HCT116 (cell line): ENCODE measurements at regions not wholly inside any gene's neighbourhood (a gene's known extent, or its start where the extent isn't known, plus 50 kb on each side); places are given as distances from the start of the nearest gene placed in this dataset.

Source experiments
- ATAC-seq: fragments of 200-7000 bp; cut with Tn5 transposase; 2 replicates; pipeline ENCODE4 v1.9.1; 2020; ENCODE audit warnings: mild to moderate bottlenecking, moderate library complexity
- BruUV-seq: library from RNA; stranded (reverse); fragments of 400-500 nt; replicated peaks from 2 replicates; lab custom pipeline; 2021; lab: Mats Ljungman, UMichigan
- CTCF ChIA-PET: fragments of 300-600 bp; sonication (Branson Sonifier 250); formaldehyde crosslinking; loops from one replicate; lab custom pipeline; 2021; ENCODE audit warnings: antibody characterized with exemption; lab: Charles Lee
- POLR2A ChIA-PET: fragments of 300-600, 350-600 bp; sonication (Branson Sonifier 250); formaldehyde crosslinking; loops from one replicate; lab custom pipeline; 2021; ENCODE audit warnings: antibody characterized with exemption; lab: Charles Lee
- RAD21 ChIA-PET, 2 experiments: fragments of 300-600 bp; sonication (Branson Sonifier 250); formaldehyde crosslinking; loops; one replicate each; lab custom pipeline; 2023; ENCODE audit warnings: low total read pairs in 2 of 2; ENCODE audit not compliant: uncharacterized antibody in 2 of 2, unreplicated experiment in 2 of 2, low non-redundant PET in 1 of 2; lab: Charles Lee
- DNase-seq: peaks from one replicate; pipeline ENCODE4 v3.0.0-alpha.2; 2010; ENCODE audit warnings: low read depth, low spot score
- H2AFZ ChIP-seq: fragments of 200-600 bp; shearing (Covaris generic), sonication (generic); 2 replicates; pipeline ENCODE4 v1.6.1; 2017; ENCODE audit warnings: low read depth, mixed run types, mixed read lengths, antibody characterized with exemption, low read length; ENCODE audit not compliant: poor library complexity, severe bottlenecking
- H3K27ac ChIP-seq: 2 replicates; pipeline ENCODE4 v1.5.1; 2012; ENCODE audit warnings: low read depth, low read length
- H3K27me3 ChIP-seq: fragments of 200-600 bp; sonication (generic); 2 replicates; pipeline ENCODE4 v1.6.1; 2016; ENCODE audit warnings: mixed run types, low read length, mixed read lengths; ENCODE audit not compliant: insufficient read depth
- H3K36me3 ChIP-seq, 2 experiments: fragments of 200-500 bp in 1 of 2; fragments of 200-600 bp in 1 of 2; sonication (Bioruptor generic) in 1 of 2; sonication (generic) in 1 of 2; 2 replicates each; pipeline versions ENCODE4 v1.5.1 to v1.6.1; 2014 to 2016; ENCODE audit warnings: low read length in 2 of 2, inconsistent platforms in 1 of 2, mixed read lengths in 1 of 2, mixed run types in 1 of 2; ENCODE audit not compliant: insufficient read depth in 2 of 2, control insufficient read depth in 1 of 2
- H3K4me1 ChIP-seq, 2 experiments: fragments of 200-600 bp in 1 of 2; sonication (generic) in 1 of 2; 2 replicates each; pipeline versions ENCODE4 v1.5.1 to v1.6.1; 2012 to 2017; ENCODE audit warnings: low read length in 2 of 2, inconsistent platforms in 1 of 2, mild to moderate bottlenecking in 1 of 2, mixed read lengths in 1 of 2, mixed run types in 1 of 2, moderate library complexity in 1 of 2; ENCODE audit not compliant: insufficient read depth in 2 of 2, control insufficient read depth in 1 of 2
- H3K4me2 ChIP-seq: fragments of 200-600 bp; sonication (generic); 2 replicates; pipeline ENCODE4 v1.6.1; 2017; ENCODE audit warnings: mixed run types, low read length, mixed read lengths
- H3K4me3 ChIP-seq, 2 experiments: fragments of 200-600 bp in 1 of 2; sonication (generic) in 1 of 2; replicated peaks in 1 of 2; 2 replicates each; pipeline ENCODE4 v1.5.1; 2011 to 2016; ENCODE audit warnings: low read length in 2 of 2, control low read depth in 1 of 2, low read depth in 1 of 2, mild to moderate bottlenecking in 1 of 2, mixed read lengths in 1 of 2, mixed run types in 1 of 2
- H3K79me2 ChIP-seq: fragments of 200-600 bp; sonication (generic); 2 replicates; pipeline ENCODE4 v1.6.1; 2017; ENCODE audit warnings: mild to moderate bottlenecking, mixed run types, low read length, moderate library complexity, mixed read lengths; ENCODE audit not compliant: insufficient read depth
- H3K9ac ChIP-seq: fragments of 200-600 bp; sonication (generic); 2 replicates; pipeline ENCODE4 v1.6.1; 2016; ENCODE audit warnings: low read length, mixed read lengths
- H3K9me2 ChIP-seq: fragments of 200-600 bp; sonication (generic), shearing (Covaris generic); 2 replicates; pipeline ENCODE4 v1.6.1; 2017; ENCODE audit warnings: mixed run types, mild to moderate bottlenecking, moderate library complexity; ENCODE audit not compliant: insufficient read depth
- H3K9me3 ChIP-seq, 2 experiments: fragments of 200-500 bp in 1 of 2; fragments of 200-600 bp in 1 of 2; sonication (Bioruptor generic) in 1 of 2; sonication (generic) in 1 of 2; 2 replicates each; pipeline ENCODE4 v1.6.1; 2014 to 2017; ENCODE audit warnings: low read length in 2 of 2, mixed read lengths in 2 of 2, inconsistent platforms in 1 of 2, low read depth in 1 of 2, mild to moderate bottlenecking in 1 of 2, mixed run types in 1 of 2, moderate library complexity in 1 of 2; ENCODE audit not compliant: control insufficient read depth in 1 of 2, insufficient read depth in 1 of 2
- H4K20me1 ChIP-seq: fragments of 200-600 bp; sonication (generic), shearing (Covaris generic); 2 replicates; pipeline ENCODE4 v1.6.1; 2017; ENCODE audit warnings: mixed run types, mild to moderate bottlenecking, moderate library complexity; ENCODE audit not compliant: insufficient read depth
- CBX3 ChIP-seq: IDR thresholded peaks from 2 replicates; pipeline ENCODE4 v1.6.1; 2012; ENCODE audit warnings: low read depth
- CEBPB ChIP-seq: IDR thresholded peaks from 2 replicates; pipeline ENCODE4 v1.6.1; 2012; ENCODE audit warnings: low read depth
- CTCF ChIP-seq, 3 experiments: fragments of 200-600 bp in 1 of 3; sonication (generic) in 1 of 3; IDR thresholded peaks in 2 of 3; conservative IDR thresholded peaks in 1 of 3; 2 replicates each; pipeline ENCODE4 v1.5.1; 2012 to 2017; ENCODE audit warnings: low read depth in 2 of 3, low read length in 2 of 3, antibody characterized with exemption in 1 of 3, borderline replicate concordance in 1 of 3, control low read depth in 1 of 3, mild to moderate bottlenecking in 1 of 3, mixed read lengths in 1 of 3, mixed run types in 1 of 3, moderate library complexity in 1 of 3; ENCODE audit not compliant: insufficient read depth in 1 of 3
- EGR1 ChIP-seq: IDR thresholded peaks from 2 replicates; pipeline ENCODE4 v1.6.1; 2012; ENCODE audit warnings: low read depth
- ELF1 ChIP-seq: IDR thresholded peaks from 2 replicates; pipeline ENCODE4 v1.6.1; 2012; ENCODE audit warnings: low read depth, borderline replicate concordance
- EZH2 ChIP-seq: fragments of 200-600 bp; sonication (generic); IDR thresholded peaks from 2 replicates; pipeline ENCODE4 v1.6.1; 2017; ENCODE audit warnings: antibody characterized with exemption, mixed run types
- EZH2phosphoT487 ChIP-seq: fragments of 200-600 bp; IDR thresholded peaks from 2 replicates; pipeline ENCODE4 v1.6.1; 2018; ENCODE audit warnings: antibody characterized with exemption, borderline replicate concordance
- FOSL1 ChIP-seq: IDR thresholded peaks from 2 replicates; pipeline ENCODE4 v1.6.1; 2012; ENCODE audit warnings: low read depth
- JUND ChIP-seq: IDR thresholded peaks from 2 replicates; pipeline ENCODE4 v1.6.1; 2012
- MAX ChIP-seq: IDR thresholded peaks from 2 replicates; pipeline ENCODE4 v1.6.1; 2012
- POLR2A ChIP-seq: IDR thresholded peaks from 2 replicates; pipeline ENCODE4 v1.7.0; 2011; ENCODE audit warnings: borderline replicate concordance; ENCODE audit not compliant: insufficient read depth, insufficient read length; ENCODE audit errors: extremely low read depth
- POLR2AphosphoS5 ChIP-seq: IDR thresholded peaks from 2 replicates; pipeline ENCODE4 v1.6.1; 2011; ENCODE audit warnings: mild to moderate bottlenecking, low read depth, low read length, moderate library complexity
- RAD21 ChIP-seq: IDR thresholded peaks from 2 replicates; pipeline ENCODE4 v1.6.1; 2012; ENCODE audit warnings: low read depth, mild to moderate bottlenecking
- SIN3A ChIP-seq: IDR thresholded peaks from 2 replicates; pipeline ENCODE4 v1.6.1; 2012; ENCODE audit warnings: low read depth
- SP1 ChIP-seq: IDR thresholded peaks from 2 replicates; pipeline ENCODE4 v1.6.1; 2012; ENCODE audit warnings: low read depth
- YY1 ChIP-seq: IDR thresholded peaks from 2 replicates; pipeline ENCODE4 v1.6.1; 2011; ENCODE audit warnings: low read length, low read depth, moderate library complexity, mild to moderate bottlenecking; ENCODE audit not compliant: insufficient replicate concordance; ENCODE audit errors: extremely low read depth
- ZBTB33 ChIP-seq: IDR thresholded peaks from 2 replicates; pipeline ENCODE4 v1.6.1; 2011; ENCODE audit warnings: mild to moderate bottlenecking, low read length, moderate library complexity; ENCODE audit not compliant: insufficient replicate concordance; ENCODE audit errors: extremely low read depth
- ZNF274 ChIP-seq: fragments of 200-500 bp; sonication (Bioruptor generic); IDR thresholded peaks from 2 replicates; pipeline ENCODE4 v1.6.1; 2014; ENCODE audit warnings: mild to moderate bottlenecking, low read depth, low read length, inconsistent platforms
- intact Hi-C: fragments of 100-400 bp; cut with micrococcal nuclease; formaldehyde crosslinking; loops from 2 replicates; pipeline ENCODE4 v1.10.0; 2022

- H3K36me3 ChIP-seq: no peaks in the 10 kb centered on the region
- POLR2A ChIA-PET: no interaction called here
- CTCF ChIA-PET: no interaction called here
- H3K4me3 ChIP-seq: no peak overlapping the region
- peaks cover 0 to 2% of the 10 kb centered on the region in 2 experiments; a peak in 2 of 4 replicates for H3K9me3 ChIP-seq
- no peak for ATAC-seq
- intact Hi-C loops: no loop called here
- TF ChIP-seq CBX3 (0 out of 2 replicates have a peak, but pooled peaks have one; percentile 31), EZH2 (no peak)
- H3K79me2 ChIP-seq: no peaks in the 10 kb centered on the region
- no peaks in the 10 kb centered on the region for H3K4me1 ChIP-seq
- no peaks in the 10 kb centered on the region for H3K27me3 ChIP-seq
- no peak overlapping the region for H3K27ac ChIP-seq
- no peak overlapping the region for H2AFZ ChIP-seq
- RAD21 ChIA-PET: no interaction called here
- no peak overlapping the region for H3K9ac ChIP-seq
- no peaks in the 10 kb centered on the region for H3K9me2 ChIP-seq
- H3K4me2 ChIP-seq: no peak overlapping the region
- DNase-seq: no peak
- BruUV-seq: no TSS peak
- no peaks in the 10 kb centered on the region for H4K20me1 ChIP-seq
Observed at GRCh38 chr5:92874790-92875189, 706.2 kb downstream of the NR2F1-AS1 start.

GRCh38 chr5:92868442-92868841 is 712.6 kb downstream of the NR2F1-AS1 start:
- Histone ChIP-seq H3K36me3 (no peaks in the 10 kb centered on the region), H3K9me3 (no peaks in the 10 kb centered on the region; a peak in 1 of 4 replicates), H3K4me2 (no peak overlapping the region), H3K27me3 (no peaks in the 10 kb centered on the region), H3K4me1 (no peaks in the 10 kb centered on the region), H3K79me2 (no peaks in the 10 kb centered on the region), H3K4me3 (no peak overlapping the region), H2AFZ (no peak overlapping the region), H4K20me1 (no peaks in the 10 kb centered on the region), H3K27ac (no peak overlapping the region), H3K9me2 (no peaks in the 10 kb centered on the region), H3K9ac (no peak overlapping the region)
- intact Hi-C loops: no loop called here
- ChIA-PET POLR2A (no interaction called here), RAD21 (no interaction called here), CTCF (no interaction called here)
- DNase-seq (no peak), ATAC-seq (no peak)
- no TSS peak for BruUV-seq
- TF ChIP-seq ZNF274 (no peak), ZBTB33 (no peak), CEBPB (no peak), YY1 (no peak), EZH2 (no peak), MAX (no peak), ELF1 (no peak), JUND (no peak), CTCF (IDR thresholded peaks at IDR 0.05 in 2 of 3, conservative IDR thresholded peaks at IDR 0.05 in 1 of 3; ENCODE audit: borderline replicate concordance in 1 of 3, insufficient read depth in 1 of 3, low read depth in 2 of 3, low read length in 2 of 3) (no peak), FOSL1 (no peak), POLR2A (no peak), SIN3A (no peak), EGR1 (no peak), CBX3 (no peak), RAD21 (no peak), SP1 (no peak), EZH2phosphoT487 (no peak), POLR2AphosphoS5 (no peak)
